Prostate gland (tissue), 2 donors: ENCODE measurements at regions not wholly inside any gene's neighbourhood (a gene's known extent, or its start where the extent isn't known, plus 50 kb on each side); places are given as distances from the start of the nearest gene placed in this dataset.

Source experiments
- DNase-seq: peaks from one replicate; pipeline ENCODE4 v3.0.0-alpha.2; 2019; ENCODE audit warnings: low spot score
- H3K27ac ChIP-seq, 2 donors: fragments of 200-600 bp; sonication (generic); 2 replicates each; pipeline ENCODE4 v1.5.1; 2017 to 2019
- H3K27me3 ChIP-seq: fragments of 200-600 bp; sonication (generic); replicated peaks from 2 replicates; pipeline ENCODE4 v1.5.1; 2019; ENCODE audit not compliant: insufficient read depth
- H3K36me3 ChIP-seq, 2 donors: fragments of 200-600 bp; sonication (generic); 1 replicate in 1 of 2; 2 replicates in 1 of 2; pipeline versions ENCODE4 v1.5.1 to v1.8.1; 2017 to 2019
- H3K4me1 ChIP-seq: fragments of 200-600 bp; sonication (generic); replicated peaks from 2 replicates; pipeline ENCODE4 v1.5.1; 2019
- H3K4me3 ChIP-seq, 2 donors: fragments of 200-600 bp; sonication (generic); 2 replicates each; pipeline ENCODE4 v1.5.1; 2017 to 2019
- H3K9me3 ChIP-seq: fragments of 200-600 bp; sonication (generic); 2 replicates; pipeline ENCODE4 v1.5.1; 2017
- CTCF ChIP-seq, 4 experiments: fragments of 200-600 bp in 2 of 4; fragments of 450-650 bp in 2 of 4; sonication (generic) in 2 of 4; IDR thresholded peaks; 1 replicate in 3 of 4; 2 replicates in 1 of 4; pipeline ENCODE4 v1.5.1; 2016 to 2019; ENCODE audit warnings: antibody characterized with exemption in 4 of 4, mild to moderate bottlenecking in 2 of 4, moderate library complexity in 2 of 4
- POLR2A ChIP-seq: fragments of 450-650 bp; IDR thresholded peaks from one replicate; pipeline ENCODE4 v1.6.1; 2016; ENCODE audit warnings: antibody characterized with exemption, mild to moderate bottlenecking
- POLR2AphosphoS5 ChIP-seq: sonication (generic); formaldehyde crosslinking; IDR thresholded peaks from one replicate; pipeline ENCODE4 v1.6.1; 2017; ENCODE audit warnings: antibody characterized with exemption
- WGBS: methylation state at CpG from one replicate; pipeline ENCODE4 v1.1.5; 2018; 5-methylcytosine and 5-hydroxymethylcytosine counted together
- intact Hi-C: fragments of 100-400 bp; cut with DNase I; formaldehyde crosslinking; loops from one replicate; pipeline ENCODE4 v1.14.2; 2022
- small RNA-seq, 2 donors: library from RNA; depleted of rRNA; stranded (forward); fragments of <200 nt; gene quantifications; one replicate each; pipeline ENCODE3, GENCODE V24; 2016

- TF ChIP-seq POLR2AphosphoS5 (no peak), CTCF (IDR thresholded peaks at IDR 0.05) (no peak), POLR2A (no peak)
- H3K27ac ChIP-seq = no peak overlapping the region
- intact Hi-C loops = no loop called here
- no peak overlapping the region for H3K4me3 ChIP-seq
- H3K27me3 ChIP-seq = peaks cover 2% of the 10 kb centered on the region
- no peaks in the 10 kb centered on the region for H3K4me1 ChIP-seq
- H3K9me3 ChIP-seq = no peaks in the 10 kb centered on the region
- WGBS = 50% methylated on average over 1 of the region's 1 CpG
- no peak for DNase-seq
- H3K36me3 ChIP-seq = no peaks in the 10 kb centered on the region
Measured at GRCh38 chr3:63202529-63202928, 75.6 kb upstream of the SYNPR start.

GRCh38 chr3:63207066-63207590 is 71.0 kb upstream of the SYNPR start:
- Histone ChIP-seq H3K4me1 (no peaks in the 10 kb centered on the region), H3K27ac (no peak overlapping the region), H3K36me3 (no peaks in the 10 kb centered on the region), H3K4me3 (no peak overlapping the region), H3K9me3 (no peaks in the 10 kb centered on the region), H3K27me3 (peaks cover 2% of the 10 kb centered on the region)
- 11% methylated on average over 2 of the region's 2 CpGs for WGBS
- intact Hi-C loops = no loop called here
- TF ChIP-seq POLR2AphosphoS5 = no peak
- no peak for TF ChIP-seq CTCF (IDR thresholded peaks at IDR 0.05)
- DNase-seq = no peak

- no peaks in the 10 kb centered on the region for H3K36me3 ChIP-seq
- no peak for DNase-seq
- TF ChIP-seq CTCF (IDR thresholded peaks at IDR 0.05) (no peak), POLR2AphosphoS5 (no peak)
- H3K9me3 ChIP-seq = no peaks in the 10 kb centered on the region
- H3K4me1 ChIP-seq = no peaks in the 10 kb centered on the region
- H3K27ac ChIP-seq = no peak overlapping the region
- H3K4me3 ChIP-seq = no peak overlapping the region
- H3K27me3 ChIP-seq = no peaks in the 10 kb centered on the region
- 59% methylated on average over 1 of the region's 1 CpG for whole genome bisulfite sequencing
- intact Hi-C loops = loop anchor here (5.0 to 10.0 kb wide), 2 partner anchors 563 to 606 kb away; no protein-coding TSS in a partner anchor
Measured at GRCh38 chr3:63228087-63228486, 50.0 kb upstream of the SYNPR start.

Small RNA genes lying in the stretch of these regions (small RNA-seq; reads per million reads assigned to genes)
- gene UBL5P3 = 0 reads per million in 2 donors
